H1 (cell line): ENCODE measurements at regions not wholly inside any gene's neighbourhood (a gene's known extent, or its start where the extent isn't known, plus 50 kb on each side); places are given as distances from the start of the nearest gene placed in this dataset.

Experiments used
- CHD1 ChIP-seq: IDR thresholded peaks from 2 replicates; pipeline ENCODE4 v1.6.1; 2012; ENCODE audit warnings: low read depth, low read length, improper control_type of control experiment
- CTCF ChIP-seq, 3 experiments: IDR thresholded peaks; 1 replicate in 2 of 3; 2 replicates in 1 of 3; pipeline versions ENCODE4 v1.5.1 to v1.6.1; 2011; ENCODE audit warnings: low read length in 3 of 3, mild to moderate bottlenecking in 3 of 3, inconsistent platforms in 2 of 3, low read depth in 1 of 3, moderate library complexity in 1 of 3; ENCODE audit not compliant: insufficient read depth in 1 of 3; ENCODE audit errors: control extremely low read depth in 1 of 3
- EZH2 ChIP-seq: fragments of 200-600 bp; sonication (generic); IDR thresholded peaks from 2 replicates; pipeline ENCODE4 v1.7.1; 2012; ENCODE audit warnings: low read depth, mild to moderate bottlenecking, moderate library complexity, low read length, inconsistent platforms; ENCODE audit not compliant: severe bottlenecking
- JUN ChIP-seq: IDR thresholded peaks from 2 replicates; pipeline ENCODE4 v1.6.1; 2011; ENCODE audit warnings: low read depth, mild to moderate bottlenecking, improper control_type of control experiment, low read length
- KDM1A ChIP-seq: fragments of 200-600, 300-600 bp; sonication (generic); IDR thresholded peaks from 2 replicates; pipeline ENCODE4 v1.7.1; 2016; ENCODE audit warnings: mild to moderate bottlenecking, low read length, borderline replicate concordance
- MAFK ChIP-seq: IDR thresholded peaks from 2 replicates; pipeline ENCODE4 v1.6.1; 2012; ENCODE audit warnings: low read depth, mild to moderate bottlenecking, improper control_type of control experiment, low read length
- POLR2A ChIP-seq, 2 experiments: IDR thresholded peaks; 1 replicate in 1 of 2; 2 replicates in 1 of 2; pipeline ENCODE4 v1.6.1; 2011; ENCODE audit warnings: low read depth in 2 of 2, low read length in 2 of 2, mild to moderate bottlenecking in 2 of 2; ENCODE audit errors: control extremely low read depth in 1 of 2
- RAD21 ChIP-seq, 2 experiments: IDR thresholded peaks in 1 of 2; conservative IDR thresholded peaks in 1 of 2; 2 replicates each; pipeline ENCODE4 v1.6.1; 2011; ENCODE audit warnings: low read depth in 2 of 2, low read length in 2 of 2, improper control_type of control experiment in 1 of 2, inconsistent platforms in 1 of 2, mild to moderate bottlenecking in 1 of 2, moderate library complexity in 1 of 2
- TAF7 ChIP-seq: optimal IDR thresholded peaks from 2 replicates; pipeline ENCODE3; 2011; ENCODE audit warnings: low read depth, mild to moderate bottlenecking, inconsistent platforms, low read length, moderate library complexity, borderline replicate concordance
- ZNF274 ChIP-seq: IDR thresholded peaks from 2 replicates; pipeline ENCODE4 v1.7.0; 2012; ENCODE audit warnings: low read length, borderline replicate concordance; ENCODE audit errors: extremely low read depth
- TF ChIP-seq, protein P1 (sequence below): IDR thresholded peaks from 2 replicates; pipeline ENCODE4 v1.6.1; 2011; ENCODE audit warnings: low read depth, mild to moderate bottlenecking, low read length; ENCODE audit not compliant: insufficient read depth

DNA sequence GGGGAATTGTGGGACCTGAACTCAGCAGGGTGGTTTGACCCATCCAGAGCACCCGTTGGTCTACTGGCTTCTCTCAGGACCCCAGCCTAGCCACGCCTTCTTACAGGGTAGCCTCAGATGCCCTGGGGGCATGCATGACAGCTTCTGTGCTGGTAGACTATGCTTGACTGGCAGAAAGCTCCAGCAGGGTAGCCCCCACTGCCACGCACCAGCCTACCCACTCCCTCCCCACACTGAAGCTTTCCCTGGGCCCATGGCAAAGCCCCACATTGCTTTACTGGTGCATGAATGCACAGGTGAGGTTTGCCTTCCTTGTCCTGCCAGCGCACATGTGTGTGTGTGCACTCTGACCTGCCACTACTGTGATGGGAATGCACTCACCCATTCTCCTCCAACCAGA, 772.2 kb downstream of the LRFN5 start:
- TF ChIP-seq CTCF (IDR thresholded peaks at IDR 0.05; ENCODE audit: control extremely low read depth in 1 of 3, insufficient read depth in 1 of 3, low read depth in 1 of 3, low read length in 3 of 3) (no peak), EZH2 (no peak), ZNF274 (no peak), MAFK (no peak), KDM1A (no peak), RAD21 (IDR thresholded peaks at IDR 0.05 in 1 of 2, conservative IDR thresholded peaks at IDR 0.05 in 1 of 2; ENCODE audit: low read depth in 2 of 2, low read length in 2 of 2) (no peak), JUN (no peak), CHD1 (no peak), TAF7 (no peak), POLR2A (IDR thresholded peaks at IDR 0.05; ENCODE audit: control extremely low read depth in 1 of 2, low read depth in 2 of 2, low read length in 2 of 2) (no peak)
- TF ChIP-seq, protein P1, sequence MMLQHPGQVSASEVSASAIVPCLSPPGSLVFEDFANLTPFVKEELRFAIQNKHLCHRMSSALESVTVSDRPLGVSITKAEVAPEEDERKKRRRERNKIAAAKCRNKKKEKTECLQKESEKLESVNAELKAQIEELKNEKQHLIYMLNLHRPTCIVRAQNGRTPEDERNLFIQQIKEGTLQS = no peak
